Caco-2 (cell line): ENCODE measurements at regions not wholly inside any gene's neighbourhood (a gene's known extent, or its start where the extent isn't known, plus 50 kb on each side); places are given as distances from the start of the nearest gene placed in this dataset.

Experiments
- BruUV-seq: library from RNA; stranded (reverse); fragments of 400-500 nt; replicated peaks from 2 replicates; lab custom pipeline; 2021; lab: Mats Ljungman, UMichigan
- CTCF ChIA-PET: fragments of 300-600 bp; sonication (Branson Sonifier 250); formaldehyde crosslinking; loops from one replicate; lab custom pipeline; 2022; ENCODE audit warnings: antibody characterized with exemption; lab: Charles Lee
- POLR2A ChIA-PET: fragments of 300-600 bp; sonication (Branson Sonifier 250); formaldehyde crosslinking; loops from one replicate; lab custom pipeline; 2022; ENCODE audit warnings: antibody characterized with exemption; lab: Charles Lee
- DNase-seq, 2 experiments: peaks; one replicate each; pipeline versions ENCODE4 v3.0.0 to v3.0.0-alpha.2; 2020 to 2022
- H3K27me3 ChIP-seq: replicated peaks from 2 replicates; pipeline ENCODE4 v1.6.0; 2011; ENCODE audit warnings: low read length; ENCODE audit not compliant: control insufficient read depth, insufficient read depth
- H3K36me3 ChIP-seq: 2 replicates; pipeline ENCODE4 v1.5.1; 2011; ENCODE audit warnings: low read length; ENCODE audit not compliant: control insufficient read depth, insufficient read depth
- H3K4me1 ChIP-seq: fragments of 250-450 bp; sonication (Bioruptor Pico); 2 replicates; pipeline ENCODE4 v1.5.1; 2020; ENCODE audit warnings: mild to moderate bottlenecking
- H3K4me3 ChIP-seq: 2 replicates; pipeline ENCODE4 v1.5.1; 2011; ENCODE audit warnings: low read depth, mild to moderate bottlenecking, control low read depth, low read length
- H3K9me3 ChIP-seq: fragments of 250-450 bp; sonication (Bioruptor Pico); 2 replicates; pipeline ENCODE4 v1.5.1; 2020; ENCODE audit warnings: mild to moderate bottlenecking, moderate library complexity
- H3K27ac Mint-ChIP-seq: one replicate; pipeline ENCODE4 v1.8.0; 2022; ENCODE audit warnings: mixed read lengths; ENCODE audit not compliant: unreplicated experiment
- H3K27me3 Mint-ChIP-seq: one replicate; pipeline ENCODE4 v1.8.0; 2022; ENCODE audit warnings: mixed read lengths; ENCODE audit not compliant: insufficient read depth, unreplicated experiment
- H3K36me3 Mint-ChIP-seq: one replicate; pipeline ENCODE4 v1.8.0; 2022; ENCODE audit warnings: mild to moderate bottlenecking, mixed read lengths; ENCODE audit not compliant: insufficient read depth, unreplicated experiment
- H3K4me1 Mint-ChIP-seq: one replicate; pipeline ENCODE4 v1.8.0; 2022; ENCODE audit warnings: low read depth, mixed read lengths; ENCODE audit not compliant: unreplicated experiment
- H3K4me3 Mint-ChIP-seq: one replicate; pipeline ENCODE4 v1.8.0; 2022; ENCODE audit warnings: mild to moderate bottlenecking, moderate library complexity, mixed read lengths; ENCODE audit not compliant: unreplicated experiment
- H3K9me3 Mint-ChIP-seq: one replicate; pipeline ENCODE4 v1.8.0; 2022; ENCODE audit warnings: mixed read lengths; ENCODE audit not compliant: unreplicated experiment
- intact Hi-C: fragments of 100-400 bp; cut with micrococcal nuclease; formaldehyde crosslinking; loops from one replicate; pipeline ENCODE4 v1.10.0; 2022; ENCODE audit not compliant: unreplicated experiment
- TF ChIP-seq, protein P1 (sequence below), 2 experiments: fragments of 200-600 bp in 1 of 2; IDR thresholded peaks; 1 replicate in 1 of 2; 2 replicates in 1 of 2; pipeline versions ENCODE4 v1.5.1 to v1.8.0; 2011 to 2022; ENCODE audit warnings: antibody characterized with exemption in 1 of 2, control low read depth in 1 of 2, inconsistent platforms in 1 of 2, low read depth in 1 of 2, low read length in 1 of 2, mild to moderate bottlenecking in 1 of 2, moderate library complexity in 1 of 2; ENCODE audit not compliant: insufficient read depth in 1 of 2, severe bottlenecking in 1 of 2, unreplicated experiment in 1 of 2

DNA sequence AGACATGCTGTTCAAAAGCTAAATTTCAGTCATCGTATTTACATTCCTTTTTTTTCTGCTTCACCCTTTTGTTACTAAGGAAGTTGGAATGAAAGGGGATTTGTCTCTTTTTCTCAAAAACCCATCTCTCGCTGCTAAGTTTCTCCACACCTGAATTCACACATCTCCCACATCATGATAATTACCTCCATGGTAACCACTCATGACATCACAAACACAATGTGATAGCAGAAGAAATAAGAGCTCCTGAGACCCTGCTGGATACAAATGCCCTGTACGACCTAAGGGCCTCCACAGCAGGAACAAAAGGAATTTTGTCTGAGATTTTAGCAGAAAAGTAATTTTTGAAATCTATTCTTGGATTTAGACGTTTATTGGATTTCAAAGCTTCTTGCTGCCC, 82.6 kb upstream of the GNAO1 start:
- H3K27me3 ChIP-seq = no peaks in the 10 kb centered on the region; the same call in 1 of the 2 replicates
- CTCF ChIA-PET = no interaction called here
- BruUV-seq = no TSS peak
- DNase-seq = no peak
- TF ChIP-seq, protein P1, sequence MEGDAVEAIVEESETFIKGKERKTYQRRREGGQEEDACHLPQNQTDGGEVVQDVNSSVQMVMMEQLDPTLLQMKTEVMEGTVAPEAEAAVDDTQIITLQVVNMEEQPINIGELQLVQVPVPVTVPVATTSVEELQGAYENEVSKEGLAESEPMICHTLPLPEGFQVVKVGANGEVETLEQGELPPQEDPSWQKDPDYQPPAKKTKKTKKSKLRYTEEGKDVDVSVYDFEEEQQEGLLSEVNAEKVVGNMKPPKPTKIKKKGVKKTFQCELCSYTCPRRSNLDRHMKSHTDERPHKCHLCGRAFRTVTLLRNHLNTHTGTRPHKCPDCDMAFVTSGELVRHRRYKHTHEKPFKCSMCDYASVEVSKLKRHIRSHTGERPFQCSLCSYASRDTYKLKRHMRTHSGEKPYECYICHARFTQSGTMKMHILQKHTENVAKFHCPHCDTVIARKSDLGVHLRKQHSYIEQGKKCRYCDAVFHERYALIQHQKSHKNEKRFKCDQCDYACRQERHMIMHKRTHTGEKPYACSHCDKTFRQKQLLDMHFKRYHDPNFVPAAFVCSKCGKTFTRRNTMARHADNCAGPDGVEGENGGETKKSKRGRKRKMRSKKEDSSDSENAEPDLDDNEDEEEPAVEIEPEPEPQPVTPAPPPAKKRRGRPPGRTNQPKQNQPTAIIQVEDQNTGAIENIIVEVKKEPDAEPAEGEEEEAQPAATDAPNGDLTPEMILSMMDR (IDR thresholded peaks at IDR 0.05; ENCODE audit: insufficient read depth in 1 of 2, low read depth in 1 of 2, low read length in 1 of 2, severe bottlenecking in 1 of 2, unreplicated experiment in 1 of 2) = no peak
- H3K4me1 ChIP-seq = no peaks in the 10 kb centered on the region
- POLR2A ChIA-PET = no interaction called here
- Mint-ChIP-seq H3K27me3 (peaks cover 19% of the 10 kb centered on the region), H3K9me3 (no peaks in the 10 kb centered on the region), H3K36me3 (no peaks in the 10 kb centered on the region), H3K4me3 (no peak overlapping the region), H3K27ac (no peak overlapping the region), H3K4me1 (no peaks in the 10 kb centered on the region)
- intact Hi-C loops = no loop called here
- no peak overlapping the region for H3K4me3 ChIP-seq
- no peaks in the 10 kb centered on the region for H3K9me3 ChIP-seq
- H3K36me3 ChIP-seq = no peaks in the 10 kb centered on the region

DNA sequence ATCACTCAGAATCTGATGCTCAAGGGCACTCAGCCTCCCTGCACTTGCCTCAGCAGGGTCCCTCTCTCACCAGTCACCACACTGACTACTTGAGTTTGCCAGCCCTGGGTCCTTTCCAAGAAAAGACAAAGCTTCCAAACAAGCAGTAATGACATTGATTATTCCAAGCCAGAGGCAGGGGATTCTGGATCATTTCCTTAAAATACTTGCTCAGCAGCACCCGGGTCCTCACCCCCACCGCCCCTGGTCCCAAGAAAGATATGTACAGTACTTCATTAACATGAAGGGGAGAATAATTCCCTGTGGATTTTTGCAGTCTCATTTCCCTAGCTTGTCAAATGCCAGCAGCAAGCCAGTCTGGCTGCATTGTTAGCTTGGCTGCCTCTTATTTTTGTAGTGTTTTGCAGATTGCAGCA, 83.2 kb upstream of the GNAO1 start:
- BruUV-seq = no TSS peak
- H3K27me3 Mint-ChIP-seq = peaks cover 17% of the 10 kb centered on the region
- POLR2A ChIA-PET = no interaction called here
- no peak for DNase-seq
- H3K4me3 ChIP-seq = no peak overlapping the region
- no peaks in the 10 kb centered on the region for H3K9me3 Mint-ChIP-seq
- H3K9me3 ChIP-seq = no peaks in the 10 kb centered on the region
- no peaks in the 10 kb centered on the region for H3K4me1 ChIP-seq
- no peaks in the 10 kb centered on the region; the same call in 1 of the 2 replicates for H3K27me3 ChIP-seq
- H3K36me3 ChIP-seq = no peaks in the 10 kb centered on the region
- TF ChIP-seq, protein P1 (IDR thresholded peaks at IDR 0.05; ENCODE audit: insufficient read depth in 1 of 2, low read depth in 1 of 2, low read length in 1 of 2, severe bottlenecking in 1 of 2, unreplicated experiment in 1 of 2) = no peak
- intact Hi-C loops = no loop called here
- H3K27ac Mint-ChIP-seq = no peak overlapping the region
- no peak overlapping the region for H3K4me3 Mint-ChIP-seq
- H3K4me1 Mint-ChIP-seq = no peaks in the 10 kb centered on the region
- CTCF ChIA-PET = no interaction called here
- no peaks in the 10 kb centered on the region for H3K36me3 Mint-ChIP-seq

DNA sequence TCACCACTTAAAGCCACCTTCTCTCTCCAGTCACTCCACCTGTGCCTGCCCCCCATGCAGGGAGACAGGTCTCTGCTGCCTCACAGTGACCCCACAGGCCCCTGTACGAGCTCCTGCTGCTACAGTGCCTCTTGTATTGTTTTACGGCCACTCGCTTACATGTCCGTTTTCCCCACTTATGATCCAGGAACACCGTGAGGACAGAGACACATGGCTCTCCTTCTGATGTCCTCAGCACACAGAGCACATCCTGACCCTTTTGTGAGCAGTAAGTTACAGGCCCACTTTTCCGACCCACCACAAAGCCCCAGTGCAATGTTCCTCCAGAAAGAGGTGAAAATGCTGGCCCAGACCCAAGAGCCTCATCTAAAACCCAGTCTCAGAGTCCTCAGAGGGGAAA, 84.8 kb upstream of the GNAO1 start:
- TF ChIP-seq, protein P1 (IDR thresholded peaks at IDR 0.05; ENCODE audit: insufficient read depth in 1 of 2, low read depth in 1 of 2, low read length in 1 of 2, severe bottlenecking in 1 of 2, unreplicated experiment in 1 of 2) = no peak

More for the DNA sequence above, 84.8 kb upstream of the GNAO1 start:
- intact Hi-C loops = no loop called here
- Histone ChIP-seq H3K4me1 (no peaks in the 10 kb centered on the region), H3K9me3 (no peaks in the 10 kb centered on the region), H3K4me3 (no peak overlapping the region), H3K36me3 (no peaks in the 10 kb centered on the region), H3K27me3 (no peaks in the 10 kb centered on the region; the same call in 1 of the 2 replicates)
- H3K4me1 Mint-ChIP-seq = no peaks in the 10 kb centered on the region
- no peak overlapping the region for H3K4me3 Mint-ChIP-seq
- POLR2A ChIA-PET = no interaction called here
- DNase-seq = no peak
- no peaks in the 10 kb centered on the region for H3K36me3 Mint-ChIP-seq
- H3K27ac Mint-ChIP-seq = no peak overlapping the region
- H3K27me3 Mint-ChIP-seq = peaks cover 17% of the 10 kb centered on the region
- no peaks in the 10 kb centered on the region for H3K9me3 Mint-ChIP-seq
- CTCF ChIA-PET = no interaction called here
- BruUV-seq = no TSS peak
